ENCODE measurements at regions not wholly inside any gene's neighbourhood (a gene's known extent, or its start where the extent isn't known, plus 50 kb on each side); places are given as distances from the start of the nearest gene placed in this dataset.

GRCh38 chr7:10245406-10245805 is 728.3 kb upstream of the PHF14 start:
- Mint-ChIP-seq H3K4me3 (no peak overlapping the region), H3K36me3 (peaks cover 15% of the 10 kb centered on the region), H3K27me3 (no peaks in the 10 kb centered on the region), H3K9me3 (peaks cover 18% of the 10 kb centered on the region), H3K27ac (no peak overlapping the region), H3K4me1 (ENCODE audit: low read depth in 2 of 2) (no peaks in the 10 kb centered on the region)
- DNase-seq (ENCODE audit: low spot score): no peak
- ATAC-seq: no peak

DNA sequence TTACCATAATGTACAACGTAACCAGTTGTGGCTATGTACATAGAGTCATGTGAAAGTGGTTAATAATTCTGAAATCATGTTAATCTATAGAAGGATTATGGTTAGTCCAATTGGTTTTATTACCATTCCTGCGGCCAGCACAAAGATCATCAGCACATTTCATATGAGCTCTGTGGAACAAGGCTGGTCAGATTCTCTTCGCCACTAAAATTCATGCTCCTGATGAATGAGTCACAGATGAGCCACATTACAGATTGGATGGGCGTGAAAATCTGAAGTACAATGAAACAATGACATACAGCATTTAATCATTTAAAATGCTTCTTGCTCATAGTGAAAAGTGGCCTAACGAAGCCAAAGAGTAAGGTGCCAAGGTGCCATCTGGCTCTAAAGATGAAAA is 716.2 kb upstream of the PHF14 start:
- ATAC-seq (no peak), DNase-seq (ENCODE audit: low spot score) (no peak)
- Mint-ChIP-seq H3K27me3 (no peaks in the 10 kb centered on the region), H3K27ac (no peak overlapping the region), H3K36me3 (no peaks in the 10 kb centered on the region), H3K9me3 (peaks cover 11% of the 10 kb centered on the region), H3K4me3 (no peak overlapping the region), H3K4me1 (ENCODE audit: low read depth in 2 of 2) (no peaks in the 10 kb centered on the region)

DNA sequence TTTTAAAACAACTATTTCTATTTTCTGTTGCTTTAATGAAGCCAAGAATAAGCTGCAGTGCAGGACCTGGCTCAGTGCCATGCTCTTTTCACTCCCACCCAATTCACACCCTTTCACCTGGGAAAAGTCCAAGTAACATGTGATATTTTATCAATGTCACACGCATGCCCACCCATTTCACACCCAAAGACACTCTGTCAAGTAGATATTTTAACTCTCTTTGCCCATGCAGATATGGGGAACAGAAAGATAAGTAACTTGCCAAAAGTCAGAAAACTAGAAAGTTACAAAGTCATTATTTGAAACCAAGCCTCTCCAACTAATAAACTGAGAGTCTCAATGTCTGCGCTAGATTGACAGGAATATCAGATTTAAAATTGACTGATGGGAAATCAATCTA is 706.7 kb upstream of the PHF14 start:
- Mint-ChIP-seq H3K36me3 (peaks cover 7% of the 10 kb centered on the region), H3K4me3 (no peak overlapping the region), H3K9me3 (peaks cover 19% of the 10 kb centered on the region), H3K27me3 (no peaks in the 10 kb centered on the region), H3K4me1 (ENCODE audit: low read depth in 2 of 2) (no peaks in the 10 kb centered on the region), H3K27ac (no peak overlapping the region)
- DNase-seq (ENCODE audit: low spot score): no peak
- ATAC-seq: no peak

- no peak for ATAC-seq
- peaks cover 7% of the 10 kb centered on the region for H3K36me3 Mint-ChIP-seq
- no peak overlapping the region for H3K4me3 Mint-ChIP-seq
- H3K4me1 Mint-ChIP-seq (ENCODE audit: low read depth in 2 of 2): no peaks in the 10 kb centered on the region
- H3K9me3 Mint-ChIP-seq: peaks cover 14% of the 10 kb centered on the region
- H3K27ac Mint-ChIP-seq: no peak overlapping the region
- H3K27me3 Mint-ChIP-seq: no peaks in the 10 kb centered on the region
- no peak for DNase-seq (ENCODE audit: low spot score)
These were observed 705.6 kb upstream of the PHF14 start for GRCh38 chr7:10268034-10268433.

DNA sequence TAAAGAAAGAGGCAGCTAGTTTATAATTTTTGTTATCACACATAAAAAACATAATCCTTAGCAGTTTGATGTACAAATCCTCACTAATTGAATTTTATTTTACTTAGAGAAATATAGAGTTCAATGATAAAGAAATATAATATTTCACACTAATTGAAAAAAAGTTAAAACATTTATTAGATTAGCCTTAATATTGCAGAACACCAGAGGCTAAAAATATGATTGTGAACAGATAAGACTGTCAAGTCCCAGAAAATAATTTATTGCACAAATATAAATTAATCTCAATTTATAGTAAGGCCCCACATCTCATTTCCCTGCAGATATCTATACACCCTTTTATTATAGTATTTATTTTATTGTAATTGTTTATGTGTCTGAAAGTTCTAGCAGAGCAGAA is 690.8 kb upstream of the PHF14 start:
- Mint-ChIP-seq H3K27me3 (no peaks in the 10 kb centered on the region), H3K4me3 (no peak overlapping the region), H3K4me1 (ENCODE audit: low read depth in 2 of 2) (no peaks in the 10 kb centered on the region), H3K36me3 (no peaks in the 10 kb centered on the region), H3K27ac (no peak overlapping the region), H3K9me3 (peaks cover 6% of the 10 kb centered on the region)
- DNase-seq (ENCODE audit: low spot score) (no peak), ATAC-seq (no peak)

- no peaks in the 10 kb centered on the region for H3K27me3 Mint-ChIP-seq
- peaks cover 3% of the 10 kb centered on the region for H3K9me3 Mint-ChIP-seq
- H3K27ac Mint-ChIP-seq: no peak overlapping the region
- no peak overlapping the region for H3K4me3 Mint-ChIP-seq
- H3K36me3 Mint-ChIP-seq: no peaks in the 10 kb centered on the region
- no peak for ATAC-seq
- DNase-seq (ENCODE audit: low spot score): no peak
- H3K4me1 Mint-ChIP-seq (ENCODE audit: low read depth in 2 of 2): no peaks in the 10 kb centered on the region
These were observed 689.7 kb upstream of the PHF14 start for GRCh38 chr7:10284001-10284400.

DNA sequence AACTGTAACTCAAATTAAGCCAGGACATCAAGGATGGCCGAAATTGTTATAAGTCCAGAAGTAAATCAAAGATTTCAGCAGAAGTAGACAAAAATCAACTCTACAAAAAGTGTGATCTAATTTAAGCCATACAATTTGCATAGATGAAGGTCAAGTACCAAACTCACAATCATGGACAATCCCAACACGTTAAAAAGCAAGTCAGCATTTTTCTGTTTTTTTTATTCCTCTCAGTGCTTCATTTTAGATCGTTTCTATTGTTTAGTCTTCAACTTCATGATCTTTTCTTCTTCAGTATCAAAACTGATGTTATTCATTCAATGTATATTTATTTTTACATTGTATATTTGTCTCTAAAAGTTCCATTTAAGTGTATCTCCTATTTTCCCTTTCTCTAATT is 674.3 kb upstream of the PHF14 start:
- H3K27me3 Mint-ChIP-seq: no peaks in the 10 kb centered on the region
- H3K4me1 Mint-ChIP-seq (ENCODE audit: low read depth in 2 of 2): no peaks in the 10 kb centered on the region
- no peak overlapping the region for H3K4me3 Mint-ChIP-seq
- no peaks in the 10 kb centered on the region for H3K36me3 Mint-ChIP-seq
- DNase-seq (ENCODE audit: low spot score): no peak
- ATAC-seq: no peak
- no peak overlapping the region for H3K27ac Mint-ChIP-seq
- H3K9me3 Mint-ChIP-seq: peaks cover 11% of the 10 kb centered on the region

DNA sequence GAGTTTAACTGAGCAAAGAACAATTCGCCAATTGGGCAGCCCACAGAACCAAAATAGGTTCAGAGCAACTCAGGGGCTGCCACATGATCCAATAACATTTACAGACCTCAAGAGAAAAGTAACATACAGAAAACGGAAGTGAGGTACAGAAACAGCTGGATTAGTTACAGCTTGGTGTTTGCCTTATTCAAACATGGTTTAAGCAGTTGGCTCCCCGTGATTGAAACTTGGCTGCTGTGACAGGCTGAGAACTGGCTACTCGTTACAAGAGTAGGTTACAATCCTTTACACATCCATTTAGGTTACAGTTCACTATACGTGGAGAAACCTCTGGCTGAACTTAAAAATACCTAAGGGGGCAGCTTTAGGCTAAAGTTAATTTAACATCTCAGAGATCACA is 673.1 kb upstream of the PHF14 start:
- H3K27me3 Mint-ChIP-seq: no peaks in the 10 kb centered on the region
- H3K9me3 Mint-ChIP-seq: peaks cover 14% of the 10 kb centered on the region
- no peaks in the 10 kb centered on the region for H3K4me1 Mint-ChIP-seq (ENCODE audit: low read depth in 2 of 2)
- H3K4me3 Mint-ChIP-seq: no peak overlapping the region
- no peak for ATAC-seq
- H3K27ac Mint-ChIP-seq: no peak overlapping the region
- H3K36me3 Mint-ChIP-seq: no peaks in the 10 kb centered on the region
- no peak for DNase-seq (ENCODE audit: low spot score)

GRCh38 chr7:10308276-10308675 is 665.4 kb upstream of the PHF14 start:
- Mint-ChIP-seq H3K27me3 (no peaks in the 10 kb centered on the region), H3K4me3 (no peak overlapping the region), H3K36me3 (no peaks in the 10 kb centered on the region), H3K27ac (no peak overlapping the region), H3K9me3 (peaks cover 9% of the 10 kb centered on the region), H3K4me1 (ENCODE audit: low read depth in 2 of 2) (no peaks in the 10 kb centered on the region)
- ATAC-seq (no peak), DNase-seq (ENCODE audit: low spot score) (no peak)

DNA sequence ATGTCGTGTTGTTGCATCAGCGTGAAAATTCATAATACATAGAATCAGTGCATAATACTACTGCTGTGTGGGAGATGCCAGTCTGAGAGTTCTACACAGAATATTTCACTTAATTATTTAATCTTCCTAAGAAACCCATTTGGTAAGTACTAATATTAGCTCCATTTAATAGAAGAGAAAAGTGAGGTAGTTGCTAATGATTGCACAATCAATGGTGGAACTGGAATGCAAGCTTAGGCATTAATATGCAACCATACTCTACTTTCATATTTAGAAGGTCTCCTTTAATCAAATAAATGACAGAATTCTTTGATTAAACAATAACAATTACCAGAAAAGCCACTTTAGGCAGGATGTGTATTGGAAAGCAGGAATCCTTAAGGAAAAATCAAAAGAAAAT is 660.7 kb upstream of the PHF14 start:
- Mint-ChIP-seq H3K27me3 (no peaks in the 10 kb centered on the region), H3K9me3 (peaks cover 9% of the 10 kb centered on the region), H3K36me3 (no peaks in the 10 kb centered on the region), H3K27ac (no peak overlapping the region), H3K4me1 (ENCODE audit: low read depth in 2 of 2) (no peaks in the 10 kb centered on the region), H3K4me3 (no peak overlapping the region)
- DNase-seq (ENCODE audit: low spot score) (no peak), ATAC-seq (no peak)

DNA sequence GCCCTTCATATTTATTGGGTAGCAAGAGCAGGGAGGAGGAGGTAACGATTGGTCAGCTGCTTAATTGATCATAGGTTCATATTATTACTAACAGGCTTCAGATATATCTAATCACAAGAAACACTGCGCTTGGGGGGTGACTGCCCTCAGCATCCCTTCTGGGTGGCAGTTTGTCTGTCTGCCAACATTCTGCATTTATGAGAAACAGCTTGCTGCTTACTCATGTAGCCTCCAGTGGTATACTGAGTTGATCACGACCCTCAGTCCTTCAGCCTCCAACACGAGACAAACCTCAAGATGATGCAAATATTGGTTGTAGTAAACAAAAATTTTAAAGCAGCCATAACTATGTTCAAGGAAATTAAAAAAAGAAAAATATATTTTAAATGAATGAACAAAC is 657.8 kb upstream of the PHF14 start:
- Mint-ChIP-seq H3K27me3 (no peaks in the 10 kb centered on the region), H3K9me3 (peaks cover 15% of the 10 kb centered on the region), H3K4me1 (ENCODE audit: low read depth in 2 of 2) (no peaks in the 10 kb centered on the region), H3K27ac (no peak overlapping the region), H3K36me3 (no peaks in the 10 kb centered on the region), H3K4me3 (no peak overlapping the region)
- DNase-seq (ENCODE audit: low spot score) (no peak), ATAC-seq (no peak)

DNA sequence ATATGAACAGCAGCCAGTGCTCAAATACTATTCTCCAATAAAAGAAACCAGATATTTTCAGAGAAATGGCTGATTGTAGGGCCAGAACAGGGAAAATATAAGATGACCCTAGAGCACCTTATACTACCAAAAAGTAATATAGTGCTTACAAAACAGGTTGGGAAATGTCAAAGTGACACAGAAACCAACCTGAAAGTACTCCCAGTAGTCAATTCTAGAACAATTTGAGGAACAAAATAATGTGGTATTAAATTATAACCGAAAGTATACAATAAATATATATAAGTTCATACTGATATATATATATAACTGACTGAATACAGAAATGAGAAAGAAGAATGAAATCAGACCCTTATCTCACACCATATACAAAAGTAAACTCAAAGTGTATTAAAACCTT is 657.2 kb upstream of the PHF14 start:
- Mint-ChIP-seq H3K4me1 (ENCODE audit: low read depth in 2 of 2) (no peaks in the 10 kb centered on the region), H3K36me3 (no peaks in the 10 kb centered on the region), H3K9me3 (peaks cover 19% of the 10 kb centered on the region), H3K4me3 (no peak overlapping the region), H3K27me3 (no peaks in the 10 kb centered on the region), H3K27ac (no peak overlapping the region)
- DNase-seq (ENCODE audit: low spot score) (no peak), ATAC-seq (no peak)

DNA sequence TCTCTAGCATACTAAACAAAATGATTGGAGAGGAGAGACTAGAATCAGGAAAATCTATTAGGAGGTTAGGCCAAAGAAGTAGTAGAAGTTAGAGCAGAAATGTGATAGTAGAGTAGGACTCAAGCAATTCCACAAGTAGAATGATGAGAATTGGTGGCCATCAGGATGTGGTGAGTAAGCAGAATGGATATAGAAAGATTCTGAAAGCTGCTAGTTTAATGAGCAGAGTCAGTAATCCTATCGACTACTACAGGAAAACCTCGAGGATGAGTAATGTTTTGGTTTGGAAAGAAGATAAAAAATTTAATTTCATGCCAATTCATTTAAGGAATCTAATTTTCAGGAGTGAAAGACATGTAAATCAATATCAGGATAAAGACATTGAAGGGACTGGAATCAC is 648.3 kb upstream of the PHF14 start:
- ATAC-seq (no peak), DNase-seq (ENCODE audit: low spot score) (no peak)
- no peak overlapping the region for H3K4me3 Mint-ChIP-seq
- no peaks in the 10 kb centered on the region for H3K4me1 Mint-ChIP-seq (ENCODE audit: low read depth in 2 of 2)
- H3K27me3 Mint-ChIP-seq: no peaks in the 10 kb centered on the region
- no peak overlapping the region for H3K27ac Mint-ChIP-seq
- peaks cover 18% of the 10 kb centered on the region for H3K9me3 Mint-ChIP-seq
- peaks cover 7% of the 10 kb centered on the region for H3K36me3 Mint-ChIP-seq

DNA sequence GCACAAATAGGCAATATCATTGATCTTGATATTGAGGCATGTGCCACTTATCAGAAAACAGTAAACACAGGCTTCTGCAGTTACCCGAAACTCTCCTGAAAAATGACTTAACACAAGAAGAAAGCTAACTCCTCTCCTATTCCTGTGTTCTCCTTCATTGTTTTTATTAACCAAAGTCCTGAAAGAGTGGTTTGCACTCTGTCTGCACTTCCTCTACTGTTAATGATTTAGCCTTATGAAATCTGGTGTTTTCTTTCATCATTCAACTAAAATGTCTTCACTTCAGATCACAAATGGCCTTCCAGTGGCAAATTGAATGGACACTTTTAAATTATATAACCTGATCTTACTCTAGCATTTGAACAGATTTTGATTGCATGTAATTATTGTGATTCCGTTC is 630.6 kb upstream of the PHF14 start:
- Mint-ChIP-seq H3K9me3 (peaks cover 5% of the 10 kb centered on the region), H3K4me3 (no peak overlapping the region), H3K27me3 (no peaks in the 10 kb centered on the region), H3K36me3 (no peaks in the 10 kb centered on the region), H3K27ac (no peak overlapping the region), H3K4me1 (ENCODE audit: low read depth in 2 of 2) (no peaks in the 10 kb centered on the region)
- ATAC-seq: no peak
- no peak for DNase-seq (ENCODE audit: low spot score)

GRCh38 chr7:10346032-10346431 is 627.6 kb upstream of the PHF14 start:
- Mint-ChIP-seq H3K9me3 (no peaks in the 10 kb centered on the region), H3K36me3 (no peaks in the 10 kb centered on the region), H3K4me1 (ENCODE audit: low read depth in 2 of 2) (no peaks in the 10 kb centered on the region), H3K27ac (no peak overlapping the region), H3K27me3 (no peaks in the 10 kb centered on the region), H3K4me3 (no peak overlapping the region)
- DNase-seq (ENCODE audit: low spot score) (no peak), ATAC-seq (no peak)

DNA sequence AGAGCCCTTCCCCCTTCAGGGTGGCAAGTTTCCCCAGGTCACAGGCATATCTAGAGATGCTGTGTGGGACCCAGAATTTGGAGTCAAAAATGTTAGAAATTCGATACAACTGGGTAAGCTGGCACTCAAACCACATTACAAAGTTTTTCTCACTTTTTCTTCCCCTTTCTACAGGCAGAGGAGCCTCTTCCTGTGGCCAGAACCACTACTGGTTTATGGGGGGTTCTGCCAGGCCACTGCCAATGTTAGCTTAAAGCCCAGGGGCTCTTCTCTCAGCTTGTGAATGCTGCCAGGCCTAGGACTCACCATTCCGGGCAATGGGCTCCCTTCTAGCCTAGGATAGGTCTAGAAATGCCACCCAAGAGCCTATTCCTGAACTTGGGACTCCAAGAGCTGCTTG is 617.9 kb upstream of the PHF14 start:
- peaks cover 22% of the 10 kb centered on the region for H3K9me3 Mint-ChIP-seq
- DNase-seq (ENCODE audit: low spot score) (no peak), ATAC-seq (no peak)
- no peak overlapping the region for H3K27ac Mint-ChIP-seq
- no peaks in the 10 kb centered on the region for H3K4me1 Mint-ChIP-seq (ENCODE audit: low read depth in 2 of 2)
- H3K4me3 Mint-ChIP-seq: no peak overlapping the region
- no peaks in the 10 kb centered on the region for H3K27me3 Mint-ChIP-seq
- H3K36me3 Mint-ChIP-seq: no peaks in the 10 kb centered on the region
